ENCODE measurements at regions not wholly inside any gene's neighbourhood (a gene's known extent, or its start where the extent isn't known, plus 50 kb on each side); places are given as distances from the start of the nearest gene placed in this dataset.

- H3K23me2 ChIP-seq (ENCODE audit: insufficient read length, low read depth, low read length, poor library complexity, severe bottlenecking) = no peaks in the 10 kb centered on the region
- peaks cover 0 to 11% (median 0%) of the 10 kb centered on the region in 3 experiments; a peak in 2 of 7 replicates for H3K36me3 Mint-ChIP-seq (ENCODE audit: insufficient read depth in 1 of 3, low read depth in 3 of 3)
- no peaks in the 10 kb centered on the region for H3K79me1 ChIP-seq (ENCODE audit: insufficient read depth, low read depth, low read length, poor library complexity, severe bottlenecking)
- H4K20me1 ChIP-seq (ENCODE audit: control insufficient read depth, insufficient read depth, insufficient read length) = no peaks in the 10 kb centered on the region
- H3K9ac ChIP-seq (ENCODE audit: extremely low read depth, insufficient read length, low read length) = no peak overlapping the region
- no peak for DNase-seq
- H3K27me3 ChIP-seq (ENCODE audit: insufficient read depth, low read length) = no peaks in the 10 kb centered on the region
- no peak overlapping the region for H2BK15ac ChIP-seq (ENCODE audit: low read depth, low read length)
- no peaks in the 10 kb centered on the region for H3K79me2 ChIP-seq (ENCODE audit: insufficient read depth, low read length)
- no peak overlapping the region for H4K8ac ChIP-seq (replicated peaks; ENCODE audit: insufficient read length, low read depth, low read length)
- no peak overlapping the region for H3K23ac ChIP-seq (ENCODE audit: insufficient read length, low read depth, low read length)
- peaks cover 2 to 10% of the 10 kb centered on the region in 2 experiments; a peak in 3 of 5 replicates for H3K9me3 Mint-ChIP-seq
- H3K27ac ChIP-seq (ENCODE audit: insufficient read length, low read depth, low read length) = no peak overlapping the region
- H3K4me1 Mint-ChIP-seq = peaks cover 13 to 23% of the 10 kb centered on the region in 2 experiments
- H2BK5ac ChIP-seq (ENCODE audit: insufficient read length, low read length) = no peak overlapping the region
- no peaks in the 10 kb centered on the region for H3K27me3 Mint-ChIP-seq (ENCODE audit: low read depth)
- H3K27ac Mint-ChIP-seq = no peak overlapping the region
- H2BK12ac ChIP-seq (ENCODE audit: insufficient read length, low read depth, low read length) = no peak overlapping the region
- no peak overlapping the region for H2BK120ac ChIP-seq (ENCODE audit: low read depth, low read length, poor library complexity, severe bottlenecking)
- no peak overlapping the region for H3K4me3 Mint-ChIP-seq
- H2AFZ ChIP-seq (ENCODE audit: low read length) = no peak overlapping the region
- H3K14ac ChIP-seq (ENCODE audit: insufficient read depth, low read length) = no peak overlapping the region
- H3K56ac ChIP-seq (ENCODE audit: insufficient read length, low read depth, low read length) = no peak overlapping the region
- WGBS (ENCODE audit: extremely low coverage, insufficient read length, low lambda C conversion rate) = no CpG with 5 or more reads among the region's 1 CpG
- H3K4ac ChIP-seq (ENCODE audit: low read depth, low read length) = no peak overlapping the region
- H2BK20ac ChIP-seq (ENCODE audit: low read depth, low read length, poor library complexity, severe bottlenecking) = no peak overlapping the region
- TF ChIP-seq CTCF (conservative IDR thresholded peaks at IDR 0.05) = no peak
- no peak overlapping the region for H2AK5ac ChIP-seq (ENCODE audit: insufficient read length, low read length)
- no peaks in the 10 kb centered on the region for H3K9me3 ChIP-seq (ENCODE audit: control insufficient read depth, low read depth, low read length)
- H3K4me2 ChIP-seq (ENCODE audit: insufficient read depth, insufficient read length, low read length) = no peak overlapping the region
- H3K4me1 ChIP-seq (ENCODE audit: insufficient read depth, low read length) = no peaks in the 10 kb centered on the region
- H3K18ac ChIP-seq (ENCODE audit: insufficient read length, low read depth, low read length) = no peak overlapping the region
- H4K91ac ChIP-seq (ENCODE audit: insufficient read length, low read depth, low read length) = no peak overlapping the region
- no peak overlapping the region for H4K5ac ChIP-seq (ENCODE audit: insufficient read length, low read depth, low read length)
- no peak overlapping the region for H3T11ph ChIP-seq (ENCODE audit: low read length)
Measured at GRCh38 chr4:134122903-134123302, 78.7 kb downstream of the PABPC4L start.

Measured in H9 (cell line).